ENCODE measurements at regions not wholly inside any gene's neighbourhood (a gene's known extent, or its start where the extent isn't known, plus 50 kb on each side); places are given as distances from the start of the nearest gene placed in this dataset.

- ChIA-PET POLR2A (no interaction called here), CTCF (ENCODE audit: unreplicated experiment) (no interaction called here)
- no peaks in the 10 kb centered on the region for H3K4me1 ChIP-seq (ENCODE audit: insufficient read depth, low read length, poor library complexity, severe bottlenecking)
- intact Hi-C loops (cut with micrococcal nuclease; ENCODE audit: unreplicated experiment): no loop called here
- H3K9me2 ChIP-seq (ENCODE audit: insufficient read depth, low read length): no peaks in the 10 kb centered on the region
- H3K9me3 ChIP-seq (ENCODE audit: low read length): no peaks in the 10 kb centered on the region
- TF ChIP-seq EZH2phosphoT487 (IDR thresholded peaks at IDR 0.05; ENCODE audit: borderline replicate concordance, low read depth, low read length) (no peak), CTCF (conservative IDR thresholded peaks at IDR 0.05; ENCODE audit: low read length) (no peak)
- no peak overlapping the region for H3K4me3 ChIP-seq (ENCODE audit: low read depth, low read length, poor library complexity, severe bottlenecking)
- no peaks in the 10 kb centered on the region for H3K79me2 ChIP-seq (ENCODE audit: insufficient read depth, low read depth, low read length)
- no peak overlapping the region for H3K27ac ChIP-seq (ENCODE audit: low read depth, low read length, poor library complexity, severe bottlenecking)
- DNase-seq (ENCODE audit: low spot score): no peak
- H3K4me2 ChIP-seq (ENCODE audit: low read length): no peak overlapping the region
- H2AFZ ChIP-seq (ENCODE audit: low read length): no peak overlapping the region
- H3K36me3 ChIP-seq (ENCODE audit: insufficient read depth, low read length): no peaks in the 10 kb centered on the region
- H4K20me1 ChIP-seq (ENCODE audit: insufficient read depth, low read length): no peaks in the 10 kb centered on the region
- no TSS peak for BruUV-seq (replicated peaks)
Measured at GRCh38 chr5:82820188-82820587, 257.0 kb downstream of the TMEM167A start.

GRCh38 chr5:82817897-82818676 is 259.1 kb downstream of the TMEM167A start:
- no peaks in the 10 kb centered on the region for H3K9me3 ChIP-seq (ENCODE audit: low read length)
- no peaks in the 10 kb centered on the region for H3K36me3 ChIP-seq (ENCODE audit: insufficient read depth, low read length)
- H4K20me1 ChIP-seq (ENCODE audit: insufficient read depth, low read length): no peaks in the 10 kb centered on the region
- H3K4me3 ChIP-seq (ENCODE audit: low read depth, low read length, poor library complexity, severe bottlenecking): no peak overlapping the region
- ChIA-PET POLR2A (interaction anchor here (0.6 kb wide), 1 partner anchor 151 kb away, joined by 3 read pairs; no protein-coding TSS in a partner anchor), CTCF (ENCODE audit: unreplicated experiment) (interaction anchor here (1.0 kb wide), 1 partner anchor 22 kb away, joined by 4 read pairs; no protein-coding TSS in a partner anchor)
- no TSS peak for BruUV-seq (replicated peaks)
- H3K79me2 ChIP-seq (ENCODE audit: insufficient read depth, low read depth, low read length): no peaks in the 10 kb centered on the region
- TF ChIP-seq CTCF (conservative IDR thresholded peaks at IDR 0.05; ENCODE audit: low read length) (no peak), EZH2phosphoT487 (IDR thresholded peaks at IDR 0.05; ENCODE audit: borderline replicate concordance, low read depth, low read length) (no peak)
- no peak for DNase-seq (ENCODE audit: low spot score)
- no peak overlapping the region for H2AFZ ChIP-seq (ENCODE audit: low read length)
- intact Hi-C loops (cut with micrococcal nuclease; ENCODE audit: unreplicated experiment): no loop called here
- no peak overlapping the region for H3K27ac ChIP-seq (ENCODE audit: low read depth, low read length, poor library complexity, severe bottlenecking)
- H3K4me1 ChIP-seq (ENCODE audit: insufficient read depth, low read length, poor library complexity, severe bottlenecking): no peaks in the 10 kb centered on the region
- no peaks in the 10 kb centered on the region for H3K9me2 ChIP-seq (ENCODE audit: insufficient read depth, low read length)
- H3K4me2 ChIP-seq (ENCODE audit: low read length): no peak overlapping the region

GRCh38 chr5:82816926-82817325 is 260.3 kb downstream of the TMEM167A start:
- no peaks in the 10 kb centered on the region for H4K20me1 ChIP-seq (ENCODE audit: insufficient read depth, low read length)
- H3K79me2 ChIP-seq (ENCODE audit: insufficient read depth, low read depth, low read length): no peaks in the 10 kb centered on the region
- CTCF ChIA-PET (ENCODE audit: unreplicated experiment): no interaction called here
- no peak overlapping the region for H3K4me3 ChIP-seq (ENCODE audit: low read depth, low read length, poor library complexity, severe bottlenecking)
- TF ChIP-seq EZH2phosphoT487 (IDR thresholded peaks at IDR 0.05; ENCODE audit: borderline replicate concordance, low read depth, low read length) (no peak), CTCF (conservative IDR thresholded peaks at IDR 0.05; ENCODE audit: low read length) (no peak)
- no peaks in the 10 kb centered on the region for H3K9me2 ChIP-seq (ENCODE audit: insufficient read depth, low read length)
- POLR2A ChIA-PET: interaction anchor here (0.7 kb wide), 1 partner anchor 14 kb away, joined by 3 read pairs; no protein-coding TSS in a partner anchor
- no peak overlapping the region for H2AFZ ChIP-seq (ENCODE audit: low read length)
- intact Hi-C loops (cut with micrococcal nuclease; ENCODE audit: unreplicated experiment): no loop called here
- H3K4me1 ChIP-seq (ENCODE audit: insufficient read depth, low read length, poor library complexity, severe bottlenecking): no peaks in the 10 kb centered on the region
- no peak overlapping the region for H3K27ac ChIP-seq (ENCODE audit: low read depth, low read length, poor library complexity, severe bottlenecking)
- H3K9me3 ChIP-seq (ENCODE audit: low read length): no peaks in the 10 kb centered on the region
- no TSS peak for BruUV-seq (replicated peaks)
- no peak overlapping the region for H3K4me2 ChIP-seq (ENCODE audit: low read length)
- no peak for DNase-seq (ENCODE audit: low spot score)
- H3K36me3 ChIP-seq (ENCODE audit: insufficient read depth, low read length): no peaks in the 10 kb centered on the region
